Lower leg skin (tissue), 3 donors: ENCODE measurements at regions not wholly inside any gene's neighbourhood (a gene's known extent, or its start where the extent isn't known, plus 50 kb on each side); places are given as distances from the start of the nearest gene placed in this dataset.

ENCODE experiments used
- POLR2A ChIP-seq, 2 donors: fragments of 450-650 bp; IDR thresholded peaks; one replicate each; pipeline ENCODE4 v1.6.1; 2016 to 2017; ENCODE audit warnings: antibody characterized with exemption in 2 of 2, mild to moderate bottlenecking in 1 of 2, moderate library complexity in 1 of 2
- TF ChIP-seq, protein P1 (sequence below), 3 donors: fragments of 450-650 bp; IDR thresholded peaks; one replicate each; pipeline ENCODE4 v1.5.1; 2016; ENCODE audit warnings: antibody characterized with exemption in 3 of 3, mild to moderate bottlenecking in 3 of 3, moderate library complexity in 2 of 3

DNA sequence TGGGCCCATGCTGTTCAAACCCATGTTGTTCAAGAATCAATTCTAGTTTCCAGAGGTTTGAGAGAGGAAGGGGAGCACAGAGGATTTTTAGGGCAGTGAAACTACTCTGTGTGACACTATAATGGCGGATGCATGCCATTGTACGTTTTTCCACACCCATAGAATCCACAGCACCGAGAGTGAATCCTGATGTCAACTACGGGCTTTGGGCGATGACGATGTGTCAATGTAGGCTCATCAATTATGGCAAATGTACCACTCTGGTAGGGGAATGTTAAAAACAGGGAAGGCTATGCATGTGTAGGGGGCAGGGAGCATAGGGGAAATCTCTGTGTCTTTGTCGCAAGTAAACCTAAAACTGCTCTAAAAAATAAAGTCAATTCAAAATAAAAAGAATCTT lies 70.7 kb upstream of the UBAC2 start:
- TF ChIP-seq, protein P1, sequence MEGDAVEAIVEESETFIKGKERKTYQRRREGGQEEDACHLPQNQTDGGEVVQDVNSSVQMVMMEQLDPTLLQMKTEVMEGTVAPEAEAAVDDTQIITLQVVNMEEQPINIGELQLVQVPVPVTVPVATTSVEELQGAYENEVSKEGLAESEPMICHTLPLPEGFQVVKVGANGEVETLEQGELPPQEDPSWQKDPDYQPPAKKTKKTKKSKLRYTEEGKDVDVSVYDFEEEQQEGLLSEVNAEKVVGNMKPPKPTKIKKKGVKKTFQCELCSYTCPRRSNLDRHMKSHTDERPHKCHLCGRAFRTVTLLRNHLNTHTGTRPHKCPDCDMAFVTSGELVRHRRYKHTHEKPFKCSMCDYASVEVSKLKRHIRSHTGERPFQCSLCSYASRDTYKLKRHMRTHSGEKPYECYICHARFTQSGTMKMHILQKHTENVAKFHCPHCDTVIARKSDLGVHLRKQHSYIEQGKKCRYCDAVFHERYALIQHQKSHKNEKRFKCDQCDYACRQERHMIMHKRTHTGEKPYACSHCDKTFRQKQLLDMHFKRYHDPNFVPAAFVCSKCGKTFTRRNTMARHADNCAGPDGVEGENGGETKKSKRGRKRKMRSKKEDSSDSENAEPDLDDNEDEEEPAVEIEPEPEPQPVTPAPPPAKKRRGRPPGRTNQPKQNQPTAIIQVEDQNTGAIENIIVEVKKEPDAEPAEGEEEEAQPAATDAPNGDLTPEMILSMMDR (IDR thresholded peaks at IDR 0.05), result no peak
- TF ChIP-seq POLR2A (IDR thresholded peaks at IDR 0.05), result no peak
